Sigmoid colon (tissue), 6 donors: ENCODE measurements at regions not wholly inside any gene's neighbourhood (a gene's known extent, or its start where the extent isn't known, plus 50 kb on each side); places are given as distances from the start of the nearest gene placed in this dataset.
A peak's percentile ranks its signal among the peaks of the same experiment; 100 is the strongest.

Experiments used
- DNase-seq: peaks from one replicate; pipeline ENCODE4 v3.0.0-alpha.2; 2019
- H3K27ac ChIP-seq, 4 donors: fragments of 200-600 bp; sonication (generic); one replicate each; pipeline ENCODE4 v1.5.1; 2016 to 2019; ENCODE audit warnings: mild to moderate bottlenecking in 1 of 4
- H3K27me3 ChIP-seq, 3 donors: fragments of 200-600 bp; sonication (generic); one replicate each; pipeline ENCODE4 v1.5.1; 2019; ENCODE audit warnings: mild to moderate bottlenecking in 1 of 3
- H3K36me3 ChIP-seq, 4 donors: fragments of 200-600 bp; sonication (generic); one replicate each; pipeline ENCODE4 v1.5.1; 2016 to 2019
- H3K4me1 ChIP-seq, 4 donors: fragments of 200-600 bp; sonication (generic); one replicate each; pipeline ENCODE4 v1.5.1; 2017 to 2019
- H3K4me3 ChIP-seq, 4 donors: fragments of 200-600 bp; sonication (generic); one replicate each; pipeline ENCODE4 v1.5.1; 2017 to 2019; ENCODE audit warnings: mild to moderate bottlenecking in 2 of 4, moderate library complexity in 1 of 4
- H3K9me3 ChIP-seq, 4 donors: fragments of 200-600 bp in 3 of 4; sonication (generic) in 3 of 4; one replicate each; pipeline versions ENCODE4 v1.5.1 to v1.6.1; 2013 to 2019
- EP300 ChIP-seq, 4 donors: sonication (generic); formaldehyde crosslinking; IDR thresholded peaks; one replicate each; pipeline ENCODE4 v1.6.1; 2017; ENCODE audit warnings: antibody characterized with exemption in 4 of 4
- POLR2A ChIP-seq, 2 donors: fragments of 450-650 bp; IDR thresholded peaks; one replicate each; pipeline ENCODE4 v1.6.1; 2016; ENCODE audit warnings: antibody characterized with exemption in 2 of 2, mild to moderate bottlenecking in 2 of 2, moderate library complexity in 2 of 2
- POLR2AphosphoS5 ChIP-seq, 4 donors: sonication (generic); formaldehyde crosslinking; IDR thresholded peaks; one replicate each; pipeline ENCODE4 v1.6.1; 2017; ENCODE audit warnings: antibody characterized with exemption in 4 of 4
- WGBS, 2 donors: extraction: QIAGEN DNeasy Blood & Tissue Kit; methylation state at CpG; one replicate each; pipeline ENCODE4 v1.1.7; 2013; 5-methylcytosine and 5-hydroxymethylcytosine counted together
- intact Hi-C: fragments of 100-400 bp; cut with DNase I; formaldehyde crosslinking; loops from one replicate; pipeline ENCODE4 v1.15.1; 2023
- TF ChIP-seq, protein P1 (sequence below), 4 experiments: fragments of 450-650 bp in 3 of 4; fragments of 200-600 bp in 1 of 4; IDR thresholded peaks; one replicate each; pipeline ENCODE4 v1.5.1; 2016 to 2019; ENCODE audit warnings: antibody characterized with exemption in 4 of 4, mild to moderate bottlenecking in 3 of 4, moderate library complexity in 2 of 4
- donor health status: healthy with polysubstance abuse.
- donor health status: healthy.

DNA sequence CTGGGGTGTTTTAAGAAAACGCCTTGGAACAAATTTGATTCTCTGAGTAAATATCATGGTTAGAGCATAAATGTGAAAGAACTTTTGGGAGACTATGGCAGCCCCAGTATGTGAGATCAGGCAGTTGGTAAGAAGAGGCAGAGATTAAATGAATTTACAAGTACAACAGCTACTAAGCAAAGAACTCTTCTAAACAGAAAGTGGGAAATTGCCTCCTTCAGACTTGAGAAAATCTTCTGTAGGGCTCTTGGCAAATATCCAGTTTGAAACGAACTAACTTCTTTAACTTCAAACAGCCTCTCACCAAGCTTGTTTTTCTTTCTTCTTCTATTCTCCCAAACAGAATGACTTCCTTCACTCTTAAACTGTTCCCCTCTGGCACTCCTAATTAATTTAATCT is 337.7 kb downstream of the SIPA1L2 start:
- DNase-seq: no peak
- Histone ChIP-seq H3K4me1 (peaks cover 0 to 15% (median 5%) of the 10 kb centered on the region in 4 donors), H3K4me3 (no peak overlapping the region), H3K27me3 (no peaks in the 10 kb centered on the region), H3K9me3 (no peaks in the 10 kb centered on the region), H3K36me3 (no peaks in the 10 kb centered on the region), H3K27ac (peak overlapping the region; percentile 5 to 58 (median 28))
- WGBS, 2 donors: 16 to 35% methylated on average over 2 of the region's 2 CpGs
- intact Hi-C loops: no loop called here
- TF ChIP-seq POLR2A (IDR thresholded peaks at IDR 0.05) (no peak), POLR2AphosphoS5 (IDR thresholded peaks at IDR 0.05) (no peak), EP300 (IDR thresholded peaks at IDR 0.05) (no peak)
- TF ChIP-seq, protein P1, sequence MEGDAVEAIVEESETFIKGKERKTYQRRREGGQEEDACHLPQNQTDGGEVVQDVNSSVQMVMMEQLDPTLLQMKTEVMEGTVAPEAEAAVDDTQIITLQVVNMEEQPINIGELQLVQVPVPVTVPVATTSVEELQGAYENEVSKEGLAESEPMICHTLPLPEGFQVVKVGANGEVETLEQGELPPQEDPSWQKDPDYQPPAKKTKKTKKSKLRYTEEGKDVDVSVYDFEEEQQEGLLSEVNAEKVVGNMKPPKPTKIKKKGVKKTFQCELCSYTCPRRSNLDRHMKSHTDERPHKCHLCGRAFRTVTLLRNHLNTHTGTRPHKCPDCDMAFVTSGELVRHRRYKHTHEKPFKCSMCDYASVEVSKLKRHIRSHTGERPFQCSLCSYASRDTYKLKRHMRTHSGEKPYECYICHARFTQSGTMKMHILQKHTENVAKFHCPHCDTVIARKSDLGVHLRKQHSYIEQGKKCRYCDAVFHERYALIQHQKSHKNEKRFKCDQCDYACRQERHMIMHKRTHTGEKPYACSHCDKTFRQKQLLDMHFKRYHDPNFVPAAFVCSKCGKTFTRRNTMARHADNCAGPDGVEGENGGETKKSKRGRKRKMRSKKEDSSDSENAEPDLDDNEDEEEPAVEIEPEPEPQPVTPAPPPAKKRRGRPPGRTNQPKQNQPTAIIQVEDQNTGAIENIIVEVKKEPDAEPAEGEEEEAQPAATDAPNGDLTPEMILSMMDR (IDR thresholded peaks at IDR 0.05): no peak

DNA sequence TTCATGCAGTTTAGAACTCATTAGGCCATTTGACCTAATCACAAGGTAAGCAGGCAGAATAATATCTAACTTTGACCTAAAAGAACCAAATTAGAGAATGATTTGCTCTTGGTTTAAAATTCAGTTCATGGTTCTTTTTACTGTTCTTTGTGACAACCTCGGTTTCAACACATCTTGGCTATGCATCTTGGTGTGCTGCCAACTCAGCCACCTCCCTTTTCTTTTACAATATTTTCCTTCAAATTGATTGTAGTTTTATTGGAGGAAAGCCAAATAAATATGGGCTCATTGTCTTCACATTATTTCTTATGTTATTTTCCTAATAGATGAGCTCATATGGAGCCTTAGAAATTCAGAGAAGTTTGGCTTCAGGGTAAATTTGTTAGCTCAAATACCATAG is 338.3 kb downstream of the SIPA1L2 start:
- no peak overlapping the region for H3K4me3 ChIP-seq
- WGBS, 2 donors: 12 to 65% methylated on average over 1 of the region's 1 CpG
- no peaks in the 10 kb centered on the region for H3K27me3 ChIP-seq
- H3K36me3 ChIP-seq: no peaks in the 10 kb centered on the region
- no peak for TF ChIP-seq EP300 (IDR thresholded peaks at IDR 0.05)
- no peak for TF ChIP-seq POLR2A (IDR thresholded peaks at IDR 0.05)
- TF ChIP-seq, protein P1 (IDR thresholded peaks at IDR 0.05): no peak
- no peak for TF ChIP-seq POLR2AphosphoS5 (IDR thresholded peaks at IDR 0.05)
- intact Hi-C loops: no loop called here
- H3K9me3 ChIP-seq: no peaks in the 10 kb centered on the region
- H3K27ac ChIP-seq: peak overlapping the region in 3 of 4 donors; percentile 5 to 58 (median 45)
- H3K4me1 ChIP-seq: peaks cover 0 to 15% (median 5%) of the 10 kb centered on the region in 4 donors
- DNase-seq: no peak

DNA sequence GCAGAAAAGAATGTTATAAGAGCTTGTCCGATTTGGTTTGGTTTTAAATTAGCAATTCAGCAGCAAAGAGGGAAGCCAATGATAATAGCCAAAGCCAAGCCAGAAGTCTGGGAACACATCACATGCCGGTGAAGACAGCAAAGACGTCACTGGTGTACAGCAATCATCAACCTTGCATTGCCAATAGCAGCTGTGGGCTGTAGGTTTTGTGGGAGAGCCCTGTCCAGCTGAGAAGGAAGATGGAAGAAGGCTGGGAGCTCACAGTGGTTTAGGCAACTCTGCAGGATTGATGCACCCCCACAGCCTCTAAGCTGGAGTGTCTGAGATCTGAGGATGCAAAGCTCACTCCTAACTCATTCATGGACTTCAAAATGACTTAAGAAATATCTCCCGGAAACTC is 338.7 kb downstream of the SIPA1L2 start:
- no peaks in the 10 kb centered on the region for H3K27me3 ChIP-seq
- H3K36me3 ChIP-seq: no peaks in the 10 kb centered on the region
- H3K4me1 ChIP-seq: peaks cover 0 to 15% (median 5%) of the 10 kb centered on the region in 4 donors
- no peaks in the 10 kb centered on the region for H3K9me3 ChIP-seq
- WGBS, 2 donors: 31 to 69% methylated on average over 4 of the region's 4 CpGs
- TF ChIP-seq, protein P1 (IDR thresholded peaks at IDR 0.05): no peak
- peak; percentile 13 to 56 (median 36) for TF ChIP-seq POLR2AphosphoS5 (IDR thresholded peaks at IDR 0.05)
- TF ChIP-seq EP300 (IDR thresholded peaks at IDR 0.05): no peak
- no peak for TF ChIP-seq POLR2A (IDR thresholded peaks at IDR 0.05)
- H3K4me3 ChIP-seq: no peak overlapping the region
- intact Hi-C loops: no loop called here
- peak overlapping the region in 3 of 4 donors; percentile 5 to 58 (median 25) for H3K27ac ChIP-seq
- DNase-seq: peak; percentile 86

DNA sequence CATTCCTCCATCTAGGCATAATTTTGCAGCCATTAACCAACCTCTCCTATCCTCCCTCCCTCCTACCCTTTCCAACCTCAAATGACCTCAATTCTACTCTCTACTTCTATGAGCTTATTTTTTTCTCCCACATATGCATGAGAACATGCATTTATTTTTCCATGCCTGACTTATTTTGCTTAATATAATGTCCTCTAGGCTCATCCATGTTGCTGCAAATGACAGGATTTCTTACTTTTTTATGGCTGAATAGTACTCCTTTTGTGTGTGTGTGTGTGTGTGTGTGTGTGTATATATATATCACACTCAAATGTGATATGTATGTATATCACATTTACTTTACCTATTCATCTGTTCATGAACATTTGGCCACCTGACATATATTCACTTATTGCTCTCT is 339.4 kb downstream of the SIPA1L2 start:
- Histone ChIP-seq H3K4me3 (no peak overlapping the region), H3K27me3 (no peaks in the 10 kb centered on the region), H3K36me3 (no peaks in the 10 kb centered on the region), H3K27ac (peak overlapping the region in 1 of 4 donors; percentile 11), H3K9me3 (no peaks in the 10 kb centered on the region), H3K4me1 (peaks cover 0 to 15% (median 5%) of the 10 kb centered on the region in 4 donors)
- TF ChIP-seq EP300 (IDR thresholded peaks at IDR 0.05): no peak
- TF ChIP-seq, protein P1 (IDR thresholded peaks at IDR 0.05): no peak
- no peak for TF ChIP-seq POLR2AphosphoS5 (IDR thresholded peaks at IDR 0.05)
- no peak for TF ChIP-seq POLR2A (IDR thresholded peaks at IDR 0.05)
- DNase-seq: no peak
- intact Hi-C loops: no loop called here
